Calu3 (cell line): ENCODE measurements at regions not wholly inside any gene's neighbourhood (a gene's known extent, or its start where the extent isn't known, plus 50 kb on each side); places are given as distances from the start of the nearest gene placed in this dataset.

Source experiments
- BruUV-seq: library from RNA; stranded (reverse); fragments of 400-500 nt; replicated peaks from 2 replicates; lab custom pipeline; 2021; lab: Mats Ljungman, UMichigan
- CTCF ChIA-PET: fragments of 300-600 bp; sonication (Branson Sonifier 250); formaldehyde crosslinking; loops from one replicate; lab custom pipeline; 2022; ENCODE audit warnings: antibody characterized with exemption; lab: Charles Lee
- DNase-seq: peaks from one replicate; pipeline ENCODE4 v3.0.0; 2022
- H3K27ac Mint-ChIP-seq: one replicate; pipeline ENCODE4 v1.8.0; 2022; ENCODE audit warnings: mixed read lengths; ENCODE audit not compliant: unreplicated experiment
- H3K27me3 Mint-ChIP-seq: one replicate; pipeline ENCODE4 v1.8.0; 2022; ENCODE audit warnings: mixed read lengths; ENCODE audit not compliant: unreplicated experiment
- H3K36me3 Mint-ChIP-seq: one replicate; pipeline ENCODE4 v1.8.0; 2022; ENCODE audit warnings: mild to moderate bottlenecking, moderate library complexity, mixed read lengths; ENCODE audit not compliant: insufficient read depth, unreplicated experiment
- H3K4me1 Mint-ChIP-seq: one replicate; pipeline ENCODE4 v1.8.0; 2022; ENCODE audit warnings: mild to moderate bottlenecking, low read depth, mixed read lengths; ENCODE audit not compliant: unreplicated experiment
- H3K4me3 Mint-ChIP-seq: one replicate; pipeline ENCODE4 v1.8.0; 2022; ENCODE audit warnings: mild to moderate bottlenecking, low read depth, moderate library complexity, mixed read lengths; ENCODE audit not compliant: unreplicated experiment
- H3K9me3 Mint-ChIP-seq: one replicate; pipeline ENCODE4 v1.8.0; 2022; ENCODE audit warnings: low read depth, mixed read lengths; ENCODE audit not compliant: unreplicated experiment
- intact Hi-C: fragments of 100-400 bp; cut with micrococcal nuclease; formaldehyde crosslinking; loops from one replicate; pipeline ENCODE4 v1.10.0; 2022; ENCODE audit not compliant: unreplicated experiment
- TF ChIP-seq, protein P1 (sequence below): fragments of 200-600 bp; IDR thresholded peaks from one replicate; pipeline ENCODE4 v1.8.0; 2022; ENCODE audit warnings: antibody characterized with exemption; ENCODE audit not compliant: unreplicated experiment

DNA sequence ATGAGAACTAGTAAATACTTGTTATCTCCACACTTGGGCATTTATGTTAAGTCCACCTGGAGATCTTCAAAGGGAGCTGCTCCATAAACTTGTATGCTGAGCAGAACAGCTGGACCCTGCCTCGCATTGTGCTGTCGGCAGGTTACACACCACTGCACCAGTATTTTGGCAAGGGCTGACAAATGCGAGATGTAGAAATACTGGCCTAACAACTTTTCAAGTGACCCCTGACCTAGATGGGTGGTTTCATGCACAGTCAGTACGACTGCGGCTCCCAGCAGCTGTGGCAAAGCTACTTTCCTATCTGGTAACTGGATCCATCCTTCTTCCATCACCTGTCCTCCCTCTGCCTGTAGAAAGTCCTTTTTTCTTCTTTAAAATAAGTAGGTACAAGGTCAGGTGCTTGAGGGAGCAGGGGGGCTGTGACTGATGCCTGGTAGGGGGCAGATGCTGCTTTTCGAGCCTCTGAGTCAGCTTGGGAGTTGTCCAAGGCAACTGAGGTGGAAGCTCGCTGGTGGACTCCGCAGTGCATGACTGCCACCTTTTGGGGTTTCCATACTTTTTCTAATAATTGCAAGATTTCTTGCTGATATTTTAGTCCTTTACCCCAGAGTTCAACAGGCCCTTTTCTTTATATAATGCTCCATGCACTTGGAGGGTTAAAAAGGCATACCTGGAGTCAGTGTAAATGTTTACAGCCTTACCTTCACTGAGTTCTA, 86.8 kb downstream of the SLC25A15 start:
- CTCF ChIA-PET = no interaction called here
- no peak overlapping the region for H3K4me3 Mint-ChIP-seq
- peaks cover 4% of the 10 kb centered on the region for H3K9me3 Mint-ChIP-seq
- H3K4me1 Mint-ChIP-seq = no peaks in the 10 kb centered on the region
- intact Hi-C loops = no loop called here
- no TSS peak for BruUV-seq
- no peak overlapping the region for H3K27ac Mint-ChIP-seq
- TF ChIP-seq, protein P1, sequence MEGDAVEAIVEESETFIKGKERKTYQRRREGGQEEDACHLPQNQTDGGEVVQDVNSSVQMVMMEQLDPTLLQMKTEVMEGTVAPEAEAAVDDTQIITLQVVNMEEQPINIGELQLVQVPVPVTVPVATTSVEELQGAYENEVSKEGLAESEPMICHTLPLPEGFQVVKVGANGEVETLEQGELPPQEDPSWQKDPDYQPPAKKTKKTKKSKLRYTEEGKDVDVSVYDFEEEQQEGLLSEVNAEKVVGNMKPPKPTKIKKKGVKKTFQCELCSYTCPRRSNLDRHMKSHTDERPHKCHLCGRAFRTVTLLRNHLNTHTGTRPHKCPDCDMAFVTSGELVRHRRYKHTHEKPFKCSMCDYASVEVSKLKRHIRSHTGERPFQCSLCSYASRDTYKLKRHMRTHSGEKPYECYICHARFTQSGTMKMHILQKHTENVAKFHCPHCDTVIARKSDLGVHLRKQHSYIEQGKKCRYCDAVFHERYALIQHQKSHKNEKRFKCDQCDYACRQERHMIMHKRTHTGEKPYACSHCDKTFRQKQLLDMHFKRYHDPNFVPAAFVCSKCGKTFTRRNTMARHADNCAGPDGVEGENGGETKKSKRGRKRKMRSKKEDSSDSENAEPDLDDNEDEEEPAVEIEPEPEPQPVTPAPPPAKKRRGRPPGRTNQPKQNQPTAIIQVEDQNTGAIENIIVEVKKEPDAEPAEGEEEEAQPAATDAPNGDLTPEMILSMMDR = no peak
- H3K27me3 Mint-ChIP-seq = no peaks in the 10 kb centered on the region
- DNase-seq = no peak
- peaks cover 23% of the 10 kb centered on the region for H3K36me3 Mint-ChIP-seq

DNA sequence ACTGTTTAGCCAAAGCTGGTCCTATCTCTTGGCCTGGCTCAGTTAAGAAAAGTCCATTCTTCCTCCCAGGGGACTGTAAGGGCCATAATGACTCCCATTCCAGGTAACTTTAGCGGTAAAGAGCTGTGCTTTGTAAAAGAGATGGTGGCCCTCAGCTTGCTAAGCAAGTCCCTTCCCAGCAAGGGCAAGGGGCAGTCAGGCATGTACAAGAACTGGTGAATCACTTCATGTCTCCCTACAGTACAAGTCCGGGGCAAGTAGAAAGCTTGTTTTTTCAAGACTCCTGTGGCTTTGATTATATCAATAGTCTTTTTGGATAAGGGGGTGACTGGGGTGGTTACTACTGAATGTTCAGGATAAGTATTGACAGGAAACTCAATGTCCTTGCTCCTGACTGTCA, 88.9 kb downstream of the SLC25A15 start:
- Mint-ChIP-seq H3K27me3 (no peaks in the 10 kb centered on the region), H3K4me1 (no peaks in the 10 kb centered on the region), H3K9me3 (peaks cover 4% of the 10 kb centered on the region), H3K4me3 (no peak overlapping the region), H3K27ac (no peak overlapping the region), H3K36me3 (peaks cover 25% of the 10 kb centered on the region)
- CTCF ChIA-PET = no interaction called here
- TF ChIP-seq, protein P1 = no peak
- no TSS peak for BruUV-seq
- intact Hi-C loops = no loop called here
- no peak for DNase-seq

DNA sequence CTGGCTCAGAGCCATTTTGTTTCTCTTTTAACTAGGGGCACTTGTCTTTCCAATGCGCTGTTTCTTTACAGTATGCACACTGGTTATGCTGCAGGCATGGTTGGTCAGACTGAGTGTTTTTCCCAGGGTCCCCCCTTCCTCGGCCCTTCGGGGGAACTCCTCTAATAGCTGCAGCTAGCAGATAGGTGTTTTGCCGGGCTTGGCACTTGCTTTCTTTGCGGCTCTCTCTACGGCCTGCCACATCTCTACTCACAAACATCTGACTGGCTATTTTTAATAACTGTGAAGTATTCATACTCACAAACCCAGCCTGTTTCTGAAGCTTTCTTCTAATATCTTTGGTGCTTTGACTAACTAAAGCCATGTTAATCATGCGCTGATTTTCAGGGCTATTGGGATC, 89.4 kb downstream of the SLC25A15 start:
- Mint-ChIP-seq H3K4me1 (no peaks in the 10 kb centered on the region), H3K27ac (no peak overlapping the region), H3K36me3 (peaks cover 28% of the 10 kb centered on the region), H3K9me3 (peaks cover 4% of the 10 kb centered on the region), H3K4me3 (no peak overlapping the region), H3K27me3 (no peaks in the 10 kb centered on the region)
- intact Hi-C loops = no loop called here
- CTCF ChIA-PET = no interaction called here
- TF ChIP-seq, protein P1 = no peak
- no peak for DNase-seq
- BruUV-seq = no TSS peak
